OCI-M2 (cell line): ENCODE measurements at regions not wholly inside any gene's neighbourhood (a gene's known extent, or its start where the extent isn't known, plus 50 kb on each side); places are given as distances from the start of the nearest gene placed in this dataset.

Experiments
- DNase-seq: peaks from one replicate; lab custom pipeline; 2025; ENCODE audit not compliant: unreplicated experiment; lab: John Stamatoyannopoulos, UW

- DNase-seq, result no peak
Measured at GRCh38 chr4:137212601-137213000, 319.7 kb downstream of the PCDH18 start.

DNA sequence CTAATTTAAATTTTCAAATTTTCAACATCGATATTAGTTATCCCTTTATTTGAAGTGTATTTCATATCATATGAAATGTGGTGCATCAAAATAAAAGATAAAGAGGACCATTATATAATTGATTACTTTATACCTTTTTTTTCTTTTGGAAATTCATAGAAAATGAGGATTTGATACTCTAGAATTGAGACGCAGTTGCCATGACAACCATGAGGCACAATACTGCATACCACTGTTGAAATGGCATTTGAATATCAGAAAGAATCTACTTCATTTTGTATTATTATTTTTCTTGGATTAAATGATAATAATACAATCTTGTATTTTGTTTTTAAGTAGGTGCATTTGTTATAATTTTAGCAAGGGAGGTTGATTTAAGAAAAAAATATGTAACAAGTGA lies 323.1 kb downstream of the PCDH18 start:
- no peak for DNase-seq

DNA sequence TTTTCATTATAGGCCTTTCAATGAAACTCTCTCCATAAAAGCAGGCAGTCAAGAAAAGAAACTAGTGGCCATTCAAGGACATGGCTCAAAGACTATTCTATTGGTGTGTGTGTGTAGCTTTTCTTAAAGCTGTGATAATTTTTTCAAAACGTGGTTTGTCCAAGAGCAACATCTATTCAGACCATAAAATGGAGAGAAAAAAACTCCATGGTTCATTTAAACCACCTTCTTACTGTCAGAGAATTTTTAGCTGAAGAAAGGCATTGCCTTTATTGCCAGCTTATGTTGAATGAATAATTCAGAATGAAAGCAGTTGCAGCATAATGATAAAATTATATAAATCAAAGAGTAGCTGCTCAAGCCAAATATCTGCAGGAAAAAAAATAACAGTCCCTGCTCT lies 325.5 kb downstream of the PCDH18 start:
- DNase-seq, result no peak

DNA sequence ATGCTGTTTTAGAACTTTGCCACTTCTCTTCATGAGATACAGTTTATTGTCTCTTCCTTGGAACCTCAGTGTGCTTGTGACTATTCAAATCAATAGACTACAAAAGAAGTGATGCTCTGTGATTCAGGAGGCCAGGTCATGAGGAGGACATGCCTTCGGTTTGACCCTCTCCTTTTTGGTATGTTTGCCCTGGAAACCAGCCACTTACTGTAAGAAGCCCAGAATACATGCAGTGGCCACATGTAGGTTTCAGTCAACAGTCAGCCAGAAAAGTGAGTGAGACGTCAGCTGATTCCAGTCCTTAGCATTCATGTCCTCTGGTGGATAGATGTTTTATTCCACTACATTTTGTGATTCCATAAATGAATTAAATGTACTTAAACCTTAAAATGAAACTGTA lies 328.7 kb downstream of the PCDH18 start:
- DNase-seq, result no peak

GRCh38 chr4:137200322-137200721 lies 332.0 kb downstream of the PCDH18 start:
- no peak for DNase-seq

GRCh38 chr4:137198791-137199190 lies 333.5 kb downstream of the PCDH18 start:
- DNase-seq, result no peak

DNA sequence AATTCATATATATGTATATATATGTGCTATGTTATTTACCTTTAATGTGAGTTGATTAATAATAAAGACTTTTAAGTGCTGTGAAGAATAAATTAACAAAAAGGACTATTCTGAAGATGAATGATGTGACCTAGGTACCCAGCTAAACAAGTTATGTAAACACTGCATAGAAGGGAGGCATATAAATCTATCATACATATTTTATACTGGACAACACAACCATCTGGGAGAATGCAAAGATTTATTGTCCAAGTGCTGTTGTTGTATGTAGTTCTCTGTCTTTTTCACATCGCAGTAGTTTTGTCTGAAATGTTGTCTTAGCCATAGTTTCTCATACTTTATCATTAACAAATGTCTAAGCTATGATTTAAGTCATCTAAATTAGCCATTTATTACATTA lies 337.6 kb downstream of the PCDH18 start:
- DNase-seq, result no peak

DNA sequence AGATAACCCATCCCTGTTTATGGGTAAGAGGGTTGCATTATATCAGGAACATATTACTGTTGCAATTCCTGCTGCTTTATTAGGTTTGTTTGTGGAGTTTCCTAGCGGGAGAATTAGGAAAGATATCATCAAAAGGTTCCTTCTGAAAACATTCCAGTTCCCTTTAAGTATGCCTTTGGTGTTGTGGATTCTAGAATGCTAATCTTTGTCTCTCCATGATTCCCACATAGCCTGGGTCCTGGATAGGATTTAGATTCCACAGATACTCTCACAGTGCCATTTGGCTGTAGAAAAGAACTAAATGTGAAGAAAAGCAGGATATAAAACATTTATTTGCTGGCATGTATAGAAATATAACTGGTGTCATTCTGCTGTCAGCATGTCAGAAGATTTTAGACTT lies 338.7 kb downstream of the PCDH18 start:
- DNase-seq, result no peak

DNA sequence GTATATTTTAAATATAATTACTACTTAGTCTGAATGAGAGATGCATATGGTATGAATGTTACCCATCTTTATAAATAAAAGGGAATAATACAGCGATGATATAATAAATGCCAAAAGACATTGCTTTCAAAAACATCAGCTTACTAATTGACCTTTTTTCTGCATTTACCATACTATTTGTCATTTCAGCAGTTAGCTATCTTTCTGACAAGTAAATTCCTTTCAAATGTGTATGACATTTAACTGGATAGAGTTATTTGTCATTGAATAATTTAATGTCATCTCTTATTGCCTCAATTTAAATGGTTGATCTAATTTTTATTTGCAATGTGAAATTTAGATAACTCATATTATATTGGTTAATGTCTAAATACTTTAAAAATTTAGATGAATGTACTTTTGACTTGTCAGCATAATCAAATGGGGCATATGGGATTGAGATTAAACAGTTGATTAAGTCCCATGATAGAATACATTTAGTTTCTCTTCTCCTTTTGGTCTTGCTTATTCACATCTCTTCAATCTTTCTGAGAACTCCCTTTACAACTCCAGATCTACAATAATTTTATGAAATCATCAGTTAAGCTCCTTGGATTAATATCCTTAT lies 350.9 kb downstream of the PCDH18 start:
- no peak for DNase-seq

DNA sequence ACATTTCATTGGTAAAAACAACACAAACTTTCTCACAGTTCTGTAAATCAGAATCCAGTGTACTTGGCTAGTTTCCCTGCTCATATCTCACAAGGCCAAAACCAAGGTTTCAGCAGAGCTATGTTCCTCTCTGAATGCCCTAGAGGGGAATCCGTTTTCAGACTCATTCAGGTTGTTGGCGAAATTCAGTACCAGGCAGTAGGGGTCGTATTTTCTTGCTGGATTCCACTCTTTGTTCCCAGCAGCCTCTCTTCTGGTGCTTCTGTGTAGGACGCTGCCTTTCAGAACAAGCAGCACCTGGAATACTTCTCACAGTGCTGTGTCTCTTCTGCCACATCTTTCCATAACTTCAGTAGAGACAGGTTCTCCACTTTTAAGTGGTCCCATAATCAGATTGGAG lies 351.9 kb downstream of the PCDH18 start:
- no peak for DNase-seq

- DNase-seq, result no peak
Measured at GRCh38 chr4:137156807-137157206, 375.5 kb downstream of the PCDH18 start.

- DNase-seq, result no peak
Measured at GRCh38 chr4:137156054-137156453, 376.2 kb downstream of the PCDH18 start.

- DNase-seq, result no peak
Measured at GRCh38 chr4:137131201-137131600, 401.1 kb downstream of the PCDH18 start.

DNA sequence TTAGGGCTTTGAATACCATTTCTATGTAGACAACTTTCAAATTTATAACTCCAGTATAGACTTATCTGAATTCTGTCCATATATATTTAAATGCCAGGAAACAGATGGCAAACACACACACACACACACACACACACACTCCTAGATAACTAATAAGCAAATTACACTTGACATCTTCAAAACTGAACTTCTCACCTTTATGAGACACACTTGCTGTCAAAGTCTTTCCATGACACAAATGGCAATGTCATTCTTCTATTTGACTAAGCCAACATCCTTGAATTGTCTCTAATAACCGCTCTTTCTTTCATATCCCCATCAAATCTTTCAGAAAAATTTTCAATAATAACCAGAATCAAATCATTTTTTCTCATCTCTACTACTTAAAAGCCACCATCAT lies 402.4 kb downstream of the PCDH18 start:
- no peak for DNase-seq

- DNase-seq, result no peak
Measured at GRCh38 chr4:137129441-137129840, 402.9 kb downstream of the PCDH18 start.

DNA sequence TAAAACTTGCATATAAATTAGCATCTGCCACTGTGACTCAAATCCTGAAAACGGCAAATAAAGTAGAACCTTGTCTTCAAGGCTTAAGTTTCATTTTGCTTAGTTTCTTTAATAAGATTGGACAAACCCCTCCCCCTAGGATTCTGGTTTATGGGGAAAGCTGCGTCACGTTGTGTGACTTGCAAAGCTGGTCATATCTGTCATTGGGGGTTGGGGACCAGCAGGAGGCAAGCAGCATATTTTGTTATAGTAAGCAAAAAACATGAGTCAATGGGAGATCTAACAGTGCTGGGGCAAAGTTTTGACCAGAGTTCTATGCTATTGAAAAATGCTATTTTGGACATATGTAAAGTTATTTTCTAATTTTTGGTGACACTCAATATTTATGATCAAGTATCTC lies 407.3 kb downstream of the PCDH18 start:
- DNase-seq, result no peak

- peak; percentile 3 for DNase-seq
Measured at GRCh38 chr4:137124278-137124932, 407.9 kb downstream of the PCDH18 start.

DNA sequence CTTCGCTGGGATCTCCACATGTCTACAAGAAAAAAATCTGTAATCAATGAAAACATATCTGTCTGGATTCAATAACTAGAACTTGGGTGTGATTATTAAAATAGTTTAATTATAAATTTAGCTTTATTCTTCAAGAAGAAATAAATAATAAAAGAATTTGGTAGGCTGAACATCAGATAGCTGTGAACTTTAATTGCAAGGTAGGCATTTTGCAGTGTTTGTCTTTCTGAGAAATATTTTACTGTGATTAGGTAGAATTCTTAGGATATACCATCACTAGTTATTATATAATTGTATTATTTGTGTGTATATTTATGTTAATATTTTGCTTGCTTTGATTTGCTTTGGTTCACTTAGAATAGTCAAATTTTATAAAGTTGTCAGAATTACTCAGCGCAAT lies 409.4 kb downstream of the PCDH18 start:
- DNase-seq, result no peak

GRCh38 chr4:137116144-137116543 lies 416.1 kb downstream of the PCDH18 start:
- no peak for DNase-seq

DNA sequence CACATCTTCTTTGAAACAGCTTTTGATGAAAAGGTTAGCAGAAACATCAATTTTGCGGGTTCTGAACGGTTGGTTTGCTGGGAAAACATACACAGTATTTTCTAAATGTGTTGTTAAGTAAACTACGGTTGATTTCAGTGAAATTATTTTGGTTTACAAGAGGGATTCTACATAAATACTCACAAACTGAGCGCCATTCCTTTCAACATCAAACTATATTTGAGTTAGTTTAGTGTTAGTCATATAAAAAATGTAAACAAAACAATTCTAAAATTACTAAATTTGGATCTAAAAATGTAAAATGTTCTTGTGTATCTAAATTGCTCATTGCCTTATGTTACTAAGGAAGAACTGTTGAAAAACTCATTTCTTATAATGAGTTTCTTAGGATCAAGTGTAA lies 425.6 kb downstream of the PCDH18 start:
- DNase-seq, result no peak

GRCh38 chr4:137106287-137106686 lies 426.0 kb downstream of the PCDH18 start:
- no peak for DNase-seq

DNA sequence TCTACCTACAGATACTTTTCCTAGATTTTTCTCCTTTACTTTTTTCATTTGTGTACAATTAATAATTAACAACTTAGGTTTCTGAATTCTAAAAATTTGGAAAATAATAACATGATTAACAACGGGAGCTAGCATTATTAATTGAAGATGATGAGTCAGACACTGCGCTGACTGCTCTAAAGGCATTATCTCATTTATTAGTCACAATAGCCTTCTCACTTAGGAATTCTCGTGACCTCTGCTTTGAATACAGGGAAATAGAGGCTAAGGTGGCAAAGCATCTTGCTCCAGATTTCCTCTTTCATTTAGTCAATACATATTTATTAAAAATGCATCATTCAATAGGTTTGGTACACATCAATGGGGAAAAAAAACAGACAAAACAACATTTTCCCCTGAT lies 441.3 kb downstream of the PCDH18 start:
- DNase-seq, result no peak

GRCh38 chr4:137083571-137084135 lies 448.6 kb downstream of the PCDH18 start:
- DNase-seq, result no peak
